Fibroblast of the aortic adventitia (primary cell): ENCODE measurements at regions not wholly inside any gene's neighbourhood (a gene's known extent, or its start where the extent isn't known, plus 50 kb on each side); places are given as distances from the start of the nearest gene placed in this dataset.

Source experiments
- DNase-seq: peaks from one replicate; pipeline ENCODE4 v3.0.0-alpha.2; 2010; ENCODE audit warnings: low read depth
- H3K4me3 ChIP-seq: 2 replicates; pipeline ENCODE4 v1.5.1; 2011; ENCODE audit warnings: low read depth, mild to moderate bottlenecking, control low read depth, low read length, moderate library complexity
- CTCF ChIP-seq: IDR thresholded peaks from 2 replicates; pipeline ENCODE4 v1.5.1; 2011; ENCODE audit warnings: mild to moderate bottlenecking, low read length, control low read depth, inconsistent platforms; ENCODE audit not compliant: insufficient read depth

GRCh38 chr12:98401427-98401826 is 114.0 kb upstream of the TMPO start:
- no peak overlapping the region for H3K4me3 ChIP-seq
- no peak for TF ChIP-seq CTCF
- no peak for DNase-seq

GRCh38 chr12:98402091-98402490 is 113.3 kb upstream of the TMPO start:
- no peak overlapping the region for H3K4me3 ChIP-seq
- TF ChIP-seq CTCF: no peak
- no peak for DNase-seq

- H3K4me3 ChIP-seq: no peak overlapping the region
- no peak for DNase-seq
- no peak for TF ChIP-seq CTCF
These were observed 112.7 kb upstream of the TMPO start for GRCh38 chr12:98402671-98403070.

GRCh38 chr12:98403385-98403784 is 112.0 kb upstream of the TMPO start:
- TF ChIP-seq CTCF: no peak
- H3K4me3 ChIP-seq: no peak overlapping the region
- no peak for DNase-seq

- H3K4me3 ChIP-seq: no peak overlapping the region
- no peak for TF ChIP-seq CTCF
- DNase-seq: no peak
These were observed 111.5 kb upstream of the TMPO start for GRCh38 chr12:98403936-98404335.

GRCh38 chr12:98405805-98406366 is 109.5 kb upstream of the TMPO start:
- H3K4me3 ChIP-seq: no peak overlapping the region
- DNase-seq: no peak
- no peak for TF ChIP-seq CTCF

GRCh38 chr12:98406378-98406777 is 109.0 kb upstream of the TMPO start:
- no peak overlapping the region for H3K4me3 ChIP-seq
- DNase-seq: no peak
- TF ChIP-seq CTCF: no peak
